GM18868 (cell line): ENCODE measurements at regions not wholly inside any gene's neighbourhood (a gene's known extent, or its start where the extent isn't known, plus 50 kb on each side); places are given as distances from the start of the nearest gene placed in this dataset.
"Not testable (repeated sequence)": the region's sequence is repeated elsewhere in the genome, so short reads cannot be mapped to it uniquely, and the experiment has no call there.

Experiments used
- ATAC-seq: cut with Tn5 transposase; IDR thresholded peaks from one replicate; pipeline ENCODE4 v1.9.1; 2021; ENCODE audit warnings: mild to moderate bottlenecking, moderate library complexity; ENCODE audit not compliant: unreplicated experiment

GRCh38 chr4:27343411-27343810 is 482.8 kb downstream of the STIM2 start:
- ATAC-seq = no peak

DNA sequence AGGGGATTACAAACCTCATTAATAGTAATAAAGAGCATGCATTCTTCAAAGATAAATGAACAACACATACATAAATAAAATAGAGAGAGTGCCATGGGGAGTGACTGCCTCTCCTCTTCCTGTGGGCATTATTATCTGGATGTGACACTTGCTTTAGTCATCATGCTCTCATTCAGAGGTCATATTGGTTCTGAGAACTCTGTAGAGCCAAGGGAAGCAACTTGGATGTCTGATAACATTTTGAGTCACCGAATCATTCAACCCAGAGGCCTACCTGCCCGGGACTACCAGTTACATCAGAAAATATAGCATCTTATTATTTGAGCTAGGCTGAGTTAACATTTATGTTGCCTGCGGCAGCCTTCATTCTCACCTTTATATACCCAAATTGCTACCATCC is 489.5 kb downstream of the STIM2 start:
- ATAC-seq = no peak

DNA sequence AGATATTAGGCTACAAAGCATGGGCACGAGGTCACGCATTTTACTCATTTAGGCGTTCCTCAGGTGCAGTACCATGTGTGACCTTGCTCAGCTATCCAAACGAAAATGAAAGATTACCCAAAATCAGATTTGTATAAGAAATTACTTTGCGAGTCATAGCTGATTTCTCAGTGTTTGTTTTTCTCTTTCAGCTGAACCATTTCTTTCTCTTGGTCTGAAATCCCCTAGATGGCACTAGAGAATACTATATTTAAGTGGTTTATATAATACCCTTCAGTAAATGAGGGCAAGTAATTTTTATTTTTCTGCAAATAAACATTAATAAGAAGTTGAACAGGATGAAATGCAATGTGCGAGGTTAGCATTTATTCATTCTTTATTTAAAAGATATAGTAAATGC is 496.6 kb downstream of the STIM2 start:
- peak; percentile 65 for ATAC-seq

GRCh38 chr4:27358269-27358668 is 497.6 kb downstream of the STIM2 start:
- ATAC-seq = no peak

GRCh38 chr4:27360131-27360530 is 499.5 kb downstream of the STIM2 start:
- ATAC-seq = no peak

- no peak for ATAC-seq
Observed at GRCh38 chr4:27360790-27361267, 500.2 kb downstream of the STIM2 start.

DNA sequence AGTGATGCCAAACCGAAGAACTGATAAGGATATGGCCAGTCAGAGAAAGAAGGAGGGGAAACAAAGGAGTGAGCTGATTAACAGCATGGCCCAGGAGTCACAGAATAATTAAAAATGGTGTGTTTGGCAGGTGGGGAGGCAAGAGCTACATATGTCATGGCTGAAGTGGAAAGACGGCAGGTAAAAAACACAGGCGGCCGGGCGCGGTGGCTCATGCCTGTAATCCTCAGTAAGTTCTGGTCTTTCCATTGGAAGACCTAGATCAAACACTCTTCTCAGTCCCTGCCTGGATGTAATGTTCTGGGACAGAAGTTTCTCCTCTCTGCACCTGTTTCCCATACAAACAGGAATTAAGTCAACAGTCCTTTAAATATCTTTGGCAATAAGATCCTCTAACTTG is 503.9 kb downstream of the STIM2 start:
- no peak for ATAC-seq

DNA sequence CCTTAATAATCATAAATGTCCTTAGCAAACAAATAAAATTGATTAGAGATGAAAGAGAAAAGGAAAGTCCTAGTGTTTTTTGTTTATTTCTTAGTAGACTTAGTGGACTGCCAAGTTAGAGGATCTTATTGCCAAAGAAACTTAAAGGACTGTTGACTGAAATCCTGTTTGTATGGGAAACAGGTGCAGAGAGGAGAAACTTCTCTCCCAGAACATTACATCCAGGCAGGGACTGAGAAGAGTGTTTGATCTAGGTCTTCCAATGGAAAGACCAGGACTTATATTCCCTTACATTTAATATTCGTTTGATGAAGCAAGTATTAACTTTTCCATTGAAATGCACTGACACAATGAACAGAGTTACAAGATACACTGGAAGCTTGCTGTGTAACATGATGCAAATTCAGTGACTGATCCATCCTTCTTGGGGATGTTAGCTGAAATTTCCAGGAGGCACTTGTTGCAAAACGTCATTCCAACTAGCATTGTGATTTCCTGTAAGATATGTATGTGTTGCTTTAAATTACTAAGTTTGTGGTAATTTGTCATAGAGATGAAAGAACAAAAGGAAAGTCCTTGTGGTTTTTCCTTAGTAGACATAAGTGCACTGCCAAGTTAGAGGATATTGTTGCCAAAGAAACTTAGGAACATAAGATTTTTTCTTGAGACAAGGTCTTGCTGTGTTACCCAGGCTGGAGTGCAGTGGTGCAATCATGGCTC is 505.6 kb downstream of the STIM2 start:
- ATAC-seq = no peak

DNA sequence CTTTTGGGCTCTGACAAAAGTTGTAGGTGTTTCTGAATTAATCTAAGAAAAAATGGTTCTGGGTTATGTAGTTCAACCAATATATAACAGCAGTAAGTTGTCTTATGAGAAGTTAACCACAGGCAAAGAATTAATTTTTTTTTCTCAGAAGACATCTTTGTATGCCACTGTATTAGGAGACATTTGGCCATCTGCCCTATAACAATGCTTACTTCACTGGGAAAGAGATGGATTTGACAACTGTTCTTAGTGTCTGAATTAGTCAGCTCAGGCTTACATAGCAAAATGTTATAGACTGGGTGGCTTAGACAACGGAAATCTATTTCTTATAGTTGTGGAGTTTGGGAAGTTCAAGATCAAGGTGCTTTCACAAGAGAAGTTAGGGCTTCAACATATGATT is 508.1 kb downstream of the STIM2 start:
- no peak for ATAC-seq

DNA sequence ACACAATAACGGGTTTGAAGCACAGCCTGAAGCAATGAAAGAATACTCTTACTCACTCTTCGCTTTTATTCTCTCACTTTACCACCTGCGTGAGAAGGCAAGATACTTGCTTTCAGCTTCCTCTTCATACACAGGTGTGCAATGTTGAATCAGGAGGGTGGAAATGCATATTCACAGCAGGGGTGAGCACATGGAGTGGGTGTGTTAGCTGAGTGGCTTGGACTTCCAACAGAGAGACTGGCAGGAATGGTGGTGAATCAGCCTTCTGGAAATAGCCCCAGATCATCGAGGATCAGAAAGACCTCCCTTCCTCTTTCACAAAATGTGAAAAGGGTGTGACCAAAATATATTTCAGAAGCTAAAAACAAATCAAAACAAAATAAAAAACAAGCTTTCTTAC is 521.2 kb downstream of the STIM2 start:
- ATAC-seq = no peak

- no peak for ATAC-seq
Observed at GRCh38 chr4:27387711-27388110, 527.1 kb downstream of the STIM2 start.

- ATAC-seq = no peak
Observed at GRCh38 chr4:27397886-27398285, 537.2 kb downstream of the STIM2 start.

GRCh38 chr4:27398631-27399310 is 538.1 kb downstream of the STIM2 start:
- ATAC-seq = no peak

DNA sequence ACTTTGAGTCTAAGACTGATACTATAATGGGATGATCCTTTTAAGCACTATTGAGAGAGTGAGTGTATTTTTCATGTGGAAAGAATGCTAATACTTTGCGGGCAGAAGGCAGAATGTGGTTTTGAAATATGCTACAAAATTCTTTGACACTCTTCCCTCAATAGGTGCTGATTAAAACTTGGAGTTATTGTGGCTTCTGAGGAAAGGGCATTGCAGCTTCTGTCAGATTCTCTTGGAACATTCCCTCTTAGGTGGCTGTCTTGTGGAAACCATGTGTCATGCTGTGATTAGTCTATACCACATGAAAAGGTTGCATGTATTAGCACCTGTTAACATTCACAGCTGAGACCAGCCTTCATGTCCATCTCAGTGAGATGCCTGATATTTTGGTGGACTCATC is 547.0 kb downstream of the STIM2 start:
- ATAC-seq = no peak

- no peak for ATAC-seq
Observed at GRCh38 chr4:27412613-27413012, 552.0 kb downstream of the STIM2 start.

GRCh38 chr4:27414887-27415731 is 554.5 kb downstream of the STIM2 start:
- no peak for ATAC-seq

DNA sequence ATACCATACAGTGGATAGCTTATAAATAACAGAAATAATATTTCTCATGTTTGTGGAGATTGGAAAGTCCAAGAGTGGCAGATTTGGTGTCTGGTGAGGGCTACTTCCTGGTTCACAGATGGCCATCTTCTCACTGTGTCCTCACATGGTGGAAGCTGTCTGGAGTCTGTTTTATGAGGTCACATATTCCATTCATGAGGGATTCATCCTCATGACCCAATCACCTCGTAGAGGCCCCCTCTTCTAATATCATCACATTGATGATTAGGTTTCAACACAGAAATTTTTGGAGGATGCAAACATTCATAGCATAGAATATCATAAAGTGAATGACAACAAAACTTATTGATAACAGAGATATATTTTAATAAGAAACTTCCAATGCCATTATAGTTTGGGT is 568.0 kb downstream of the STIM2 start:
- ATAC-seq = no peak

- no peak for ATAC-seq
Observed at GRCh38 chr4:27429364-27429871, 568.8 kb downstream of the STIM2 start.

- no peak for ATAC-seq
Observed at GRCh38 chr4:27442146-27442545, 581.5 kb downstream of the STIM2 start.

DNA sequence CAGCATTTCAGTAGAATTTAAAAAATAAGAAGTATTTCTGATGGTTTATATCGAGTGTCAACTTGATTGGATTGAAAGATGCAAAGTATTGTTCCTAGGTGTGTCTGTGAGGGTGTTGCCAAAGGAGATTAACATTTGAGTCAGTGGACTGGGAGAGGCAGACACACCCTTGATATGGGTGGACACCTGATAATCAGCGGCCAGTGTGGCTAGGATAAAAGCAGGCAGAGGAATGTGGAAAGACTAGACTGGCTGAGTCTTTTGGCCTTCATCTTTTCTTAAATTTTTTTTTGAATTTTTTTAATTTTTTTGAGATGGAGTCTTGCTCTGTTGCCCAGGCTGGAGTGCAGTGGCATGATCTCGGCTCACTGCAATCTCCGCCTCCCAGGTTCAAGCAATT is 582.0 kb downstream of the STIM2 start:
- not testable (repeated sequence) for ATAC-seq

DNA sequence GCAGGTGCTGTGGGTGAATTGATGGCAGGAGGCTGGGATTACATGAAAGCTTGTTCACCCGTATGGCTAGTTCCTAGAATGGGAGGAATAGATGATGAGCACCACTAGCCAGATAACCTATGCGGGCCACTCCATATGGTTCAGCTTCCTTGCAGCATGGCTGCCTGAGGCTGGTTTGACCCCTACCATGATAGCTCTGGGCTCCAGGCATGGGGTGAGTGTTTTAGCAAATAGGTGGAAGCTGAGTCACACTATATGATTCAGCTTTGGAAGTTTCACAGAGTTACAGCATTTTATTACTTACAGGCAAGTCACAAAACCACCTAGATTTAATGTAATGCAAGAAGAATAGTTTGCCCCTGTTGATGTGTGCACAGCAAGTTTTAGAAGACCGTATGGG is 603.2 kb downstream of the STIM2 start:
- ATAC-seq = no peak
